HG02943 (cell line): ENCODE measurements at regions not wholly inside any gene's neighbourhood (a gene's known extent, or its start where the extent isn't known, plus 50 kb on each side); places are given as distances from the start of the nearest gene placed in this dataset.
"Not testable (repeated sequence)": the region's sequence is repeated elsewhere in the genome, so short reads cannot be mapped to it uniquely, and the experiment has no call there.

Experiments used
- ATAC-seq: cut with Tn5 transposase; IDR thresholded peaks from one replicate; pipeline ENCODE4 v1.9.1; 2021; ENCODE audit warnings: mild to moderate bottlenecking, low read depth, moderate library complexity; ENCODE audit not compliant: unreplicated experiment

GRCh38 chr12:102673606-102674005 lies 193.2 kb upstream of the IGF1 start:
- no peak for ATAC-seq

- ATAC-seq, result not testable (repeated sequence)
Measured at GRCh38 chr12:102672212-102672611, 191.8 kb upstream of the IGF1 start.

- ATAC-seq, result no peak
Measured at GRCh38 chr12:102669056-102669455, 188.7 kb upstream of the IGF1 start.

- not testable (repeated sequence) for ATAC-seq
Measured at GRCh38 chr12:102666176-102666575, 185.8 kb upstream of the IGF1 start.

GRCh38 chr12:102659200-102659911 lies 179.0 kb upstream of the IGF1 start:
- no peak for ATAC-seq

- no peak for ATAC-seq
Measured at GRCh38 chr12:102653406-102653805, 173.0 kb upstream of the IGF1 start.

GRCh38 chr12:102652645-102653313 lies 172.4 kb upstream of the IGF1 start:
- no peak for ATAC-seq

- no peak for ATAC-seq
Measured at GRCh38 chr12:102645968-102646367, 165.6 kb upstream of the IGF1 start.

GRCh38 chr12:102643879-102644575 lies 163.7 kb upstream of the IGF1 start:
- ATAC-seq, result no peak

GRCh38 chr12:102642199-102642598 lies 161.8 kb upstream of the IGF1 start:
- ATAC-seq, result no peak

- ATAC-seq, result not testable (repeated sequence)
Measured at GRCh38 chr12:102640658-102641057, 160.3 kb upstream of the IGF1 start.

GRCh38 chr12:102638777-102639176 lies 158.4 kb upstream of the IGF1 start:
- no peak for ATAC-seq

- ATAC-seq, result no peak
Measured at GRCh38 chr12:102633981-102634605, 153.7 kb upstream of the IGF1 start.

GRCh38 chr12:102631274-102631673 lies 150.9 kb upstream of the IGF1 start:
- ATAC-seq, result no peak

GRCh38 chr12:102629262-102629888 lies 149.0 kb upstream of the IGF1 start:
- ATAC-seq, result no peak

GRCh38 chr12:102625819-102626218 lies 145.5 kb upstream of the IGF1 start:
- no peak for ATAC-seq

GRCh38 chr12:102622618-102623017 lies 142.3 kb upstream of the IGF1 start:
- no peak for ATAC-seq

- ATAC-seq, result no peak
Measured at GRCh38 chr12:102618197-102618877, 138.0 kb upstream of the IGF1 start.

- no peak for ATAC-seq
Measured at GRCh38 chr12:102616692-102617091, 136.3 kb upstream of the IGF1 start.

- no peak for ATAC-seq
Measured at GRCh38 chr12:102611995-102612394, 131.6 kb upstream of the IGF1 start.
